Ishikawa (cell line): ENCODE measurements at regions not wholly inside any gene's neighbourhood (a gene's known extent, or its start where the extent isn't known, plus 50 kb on each side); places are given as distances from the start of the nearest gene placed in this dataset.

Experiments
- CEBPB ChIP-seq: IDR thresholded peaks from 2 replicates; pipeline ENCODE4 v1.6.1; 2012
- CREB1 ChIP-seq: IDR thresholded peaks from 2 replicates; pipeline ENCODE4 v1.6.1; 2012; ENCODE audit warnings: low read depth
- EGR1 ChIP-seq: IDR thresholded peaks from 2 replicates; pipeline ENCODE4 v1.6.1; 2012
- EP300 ChIP-seq: IDR thresholded peaks from 2 replicates; pipeline ENCODE4 v1.6.1; 2012; ENCODE audit warnings: borderline replicate concordance
- FOXM1 ChIP-seq: IDR thresholded peaks from 2 replicates; pipeline ENCODE4 v1.6.1; 2012; ENCODE audit warnings: low read depth, borderline replicate concordance
- NFIC ChIP-seq: IDR thresholded peaks from 2 replicates; pipeline ENCODE4 v1.6.1; 2012
- RAD21 ChIP-seq: IDR thresholded peaks from 2 replicates; pipeline ENCODE4 v1.6.1; 2012; ENCODE audit warnings: low read depth
- REST ChIP-seq: IDR thresholded peaks from 2 replicates; pipeline ENCODE4 v1.6.1; 2012; ENCODE audit warnings: low read depth, mild to moderate bottlenecking
- TAF1 ChIP-seq: IDR thresholded peaks from 2 replicates; pipeline ENCODE4 v1.6.1; 2012; ENCODE audit warnings: low read depth, mild to moderate bottlenecking
- TCF12 ChIP-seq: IDR thresholded peaks from 2 replicates; pipeline ENCODE4 v1.6.1; 2012; ENCODE audit warnings: low read depth
- TEAD4 ChIP-seq: IDR thresholded peaks from 2 replicates; pipeline ENCODE4 v1.6.1; 2012
- YY1 ChIP-seq: IDR thresholded peaks from 2 replicates; pipeline ENCODE4 v1.6.1; 2012; ENCODE audit warnings: low read depth
- ZBTB7A ChIP-seq: IDR thresholded peaks from 2 replicates; pipeline ENCODE4 v1.6.1; 2012; ENCODE audit warnings: low read depth
- TF ChIP-seq, protein P1 (sequence below): IDR thresholded peaks from 2 replicates; pipeline ENCODE4 v1.6.1; 2012
- TF ChIP-seq, protein P2 (sequence below): IDR thresholded peaks from 2 replicates; pipeline ENCODE4 v1.6.1; 2012

GRCh38 chr9:20237686-20238085 is 384.6 kb downstream of the MLLT3 start:
- TF ChIP-seq CEBPB (no peak), EGR1 (no peak), ZBTB7A (no peak), YY1 (no peak), TCF12 (no peak), TAF1 (no peak), CREB1 (no peak), EP300 (no peak), TEAD4 (no peak), NFIC (no peak), REST (no peak)
- TF ChIP-seq, protein P1, sequence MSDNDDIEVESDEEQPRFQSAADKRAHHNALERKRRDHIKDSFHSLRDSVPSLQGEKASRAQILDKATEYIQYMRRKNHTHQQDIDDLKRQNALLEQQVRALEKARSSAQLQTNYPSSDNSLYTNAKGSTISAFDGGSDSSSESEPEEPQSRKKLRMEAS, result no peak

DNA sequence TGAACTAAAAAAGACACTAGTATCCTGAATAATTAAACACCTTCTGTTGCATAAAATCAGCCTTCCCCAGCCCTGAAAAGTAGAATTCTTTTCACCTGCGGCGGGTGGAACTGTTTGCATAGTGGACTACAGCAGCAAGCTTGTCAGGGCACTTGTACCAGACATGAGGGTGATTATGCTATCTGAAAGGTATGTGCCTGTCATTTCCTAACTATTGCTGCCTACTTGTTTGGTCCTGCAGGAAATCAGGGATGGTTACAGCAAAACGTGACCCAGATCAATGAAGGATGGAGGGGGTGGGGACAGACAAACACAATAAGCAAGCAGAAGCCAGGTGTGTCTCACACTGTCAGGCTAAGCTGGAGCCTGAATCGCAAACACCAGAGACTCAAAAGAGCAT is 385.6 kb downstream of the MLLT3 start:
- TF ChIP-seq EGR1, result no peak
- no peak for TF ChIP-seq CEBPB
- no peak for TF ChIP-seq FOXM1
- TF ChIP-seq NFIC, result no peak
- no peak for TF ChIP-seq TCF12

GRCh38 chr9:20228096-20228495 is 394.2 kb downstream of the MLLT3 start:
- TF ChIP-seq TCF12 (no peak), REST (no peak), TAF1 (no peak), CREB1 (no peak), NFIC (no peak), YY1 (no peak), CEBPB (no peak), EGR1 (no peak), FOXM1 (no peak), ZBTB7A (no peak), TEAD4 (no peak), EP300 (no peak), RAD21 (no peak)
- TF ChIP-seq, protein P2, sequence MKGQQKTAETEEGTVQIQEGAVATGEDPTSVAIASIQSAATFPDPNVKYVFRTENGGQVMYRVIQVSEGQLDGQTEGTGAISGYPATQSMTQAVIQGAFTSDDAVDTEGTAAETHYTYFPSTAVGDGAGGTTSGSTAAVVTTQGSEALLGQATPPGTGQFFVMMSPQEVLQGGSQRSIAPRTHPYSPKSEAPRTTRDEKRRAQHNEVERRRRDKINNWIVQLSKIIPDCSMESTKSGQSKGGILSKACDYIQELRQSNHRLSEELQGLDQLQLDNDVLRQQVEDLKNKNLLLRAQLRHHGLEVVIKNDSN, result no peak
- TF ChIP-seq, protein P1, result no peak

DNA sequence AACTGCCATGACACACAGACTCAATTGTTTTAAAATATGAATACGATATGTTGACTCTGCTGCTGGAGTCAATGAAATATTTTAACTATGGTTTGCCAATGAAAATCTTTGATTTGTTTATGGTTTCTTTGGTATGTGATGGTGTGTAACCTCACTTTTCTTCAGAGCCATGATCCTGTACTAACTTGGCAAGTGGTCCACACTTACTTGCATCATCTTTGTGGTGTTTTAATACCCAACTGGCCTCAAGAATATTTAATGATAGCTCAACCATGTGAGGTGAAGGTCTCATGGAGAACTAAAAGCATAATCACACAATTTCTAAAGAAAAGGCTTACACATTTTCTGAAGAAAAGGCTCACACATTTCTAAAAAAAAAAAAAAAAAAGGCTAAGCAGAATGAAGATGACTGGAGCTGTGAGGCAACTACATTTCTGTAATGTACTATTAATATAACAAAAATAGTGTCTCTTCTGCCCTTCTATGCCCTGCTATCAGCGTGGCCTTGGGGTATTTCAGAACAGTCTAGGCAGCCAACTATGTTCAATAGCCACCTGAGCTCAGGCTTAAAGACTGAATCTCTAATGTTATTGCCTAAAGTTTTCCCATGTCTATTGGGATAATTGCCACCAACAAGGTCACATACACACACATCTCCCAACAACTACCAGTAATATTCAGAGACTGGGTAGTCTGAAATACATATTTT is 395.0 kb downstream of the MLLT3 start:
- TF ChIP-seq EP300 (no peak), ZBTB7A (no peak), TCF12 (no peak), REST (no peak), CREB1 (no peak), YY1 (no peak), CEBPB (no peak)
- TF ChIP-seq, protein P2, result no peak

DNA sequence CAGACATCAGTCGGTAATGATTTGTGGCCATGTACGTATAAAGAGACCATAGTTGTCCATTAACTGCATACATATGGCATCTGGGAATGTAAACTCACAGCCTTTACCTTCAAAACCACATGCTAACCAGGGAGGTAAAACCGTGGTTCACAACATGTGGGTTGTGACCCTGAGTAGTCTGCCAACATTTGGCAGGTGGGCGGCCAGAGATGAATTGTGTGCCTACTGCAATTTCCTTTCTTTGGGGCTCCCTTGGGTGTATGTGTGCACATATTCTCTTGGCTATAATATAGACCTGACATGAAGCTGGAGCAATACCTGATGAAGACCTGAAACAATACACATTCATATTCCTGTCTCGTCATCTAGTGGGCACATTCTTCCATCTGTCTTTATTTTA is 396.0 kb downstream of the MLLT3 start:
- TF ChIP-seq RAD21, result no peak
- TF ChIP-seq REST, result no peak
- no peak for TF ChIP-seq EP300
- no peak for TF ChIP-seq TEAD4
